ENCODE measurements at regions not wholly inside any gene's neighbourhood (a gene's known extent, or its start where the extent isn't known, plus 50 kb on each side); places are given as distances from the start of the nearest gene placed in this dataset.

- no peak for DNase-seq (ENCODE audit: low spot score)
These were observed 572.9 kb upstream of the ZFP42 start for GRCh38 chr4:187422655-187423054.

- DNase-seq (ENCODE audit: low spot score), result no peak
These were observed 570.9 kb upstream of the ZFP42 start for GRCh38 chr4:187424636-187425035.

DNA sequence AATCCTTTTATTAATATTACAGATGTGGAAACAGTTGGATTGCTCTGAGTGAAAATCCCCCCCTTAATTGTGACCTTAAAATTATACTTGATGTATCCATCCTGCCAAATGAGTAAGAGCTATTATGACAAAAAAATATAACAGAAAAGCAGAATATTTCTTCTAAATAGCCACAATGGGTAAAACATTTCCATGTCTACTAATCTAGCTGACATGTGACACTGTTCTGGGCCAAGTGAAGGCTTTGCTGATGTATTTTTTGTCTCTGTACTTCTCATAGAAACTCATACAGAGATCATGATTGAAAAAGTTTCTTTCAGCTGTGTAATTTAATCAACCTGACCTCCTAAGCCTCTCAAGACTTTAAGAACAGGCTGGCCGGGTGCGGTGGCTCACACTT, 569.1 kb upstream of the ZFP42 start:
- DNase-seq (ENCODE audit: low spot score), result no peak

- no peak for DNase-seq (ENCODE audit: low spot score)
These were observed 563.3 kb upstream of the ZFP42 start for GRCh38 chr4:187432310-187432709.

- no peak for DNase-seq (ENCODE audit: low spot score)
These were observed 562.4 kb upstream of the ZFP42 start for GRCh38 chr4:187433141-187433540.

- no peak for DNase-seq (ENCODE audit: low spot score)
These were observed 559.3 kb upstream of the ZFP42 start for GRCh38 chr4:187436251-187436650.

DNA sequence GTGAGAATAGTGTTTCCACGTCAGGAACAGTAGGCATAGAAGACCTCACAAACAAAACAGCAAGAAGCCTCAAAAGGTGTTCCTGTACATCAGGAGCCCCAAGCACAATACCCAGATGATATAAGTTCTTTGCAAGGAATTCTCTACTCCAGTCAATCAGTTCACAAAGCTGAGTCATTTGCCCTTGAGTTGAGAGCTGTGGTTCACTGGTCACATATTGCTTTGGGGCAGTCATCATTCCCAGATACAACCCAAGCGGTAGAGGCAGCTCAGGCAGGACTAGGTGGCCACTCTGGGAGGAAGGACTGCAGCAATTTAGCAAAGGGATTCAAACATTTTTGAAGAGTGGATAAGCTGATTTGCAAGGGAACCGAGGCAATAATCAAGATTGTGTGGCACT, 551.5 kb upstream of the ZFP42 start:
- DNase-seq (ENCODE audit: low spot score), result no peak

GRCh38 chr4:187449702-187450101, 545.9 kb upstream of the ZFP42 start:
- DNase-seq (ENCODE audit: low spot score), result no peak

GRCh38 chr4:187451776-187452175, 543.8 kb upstream of the ZFP42 start:
- DNase-seq (ENCODE audit: low spot score), result no peak

DNA sequence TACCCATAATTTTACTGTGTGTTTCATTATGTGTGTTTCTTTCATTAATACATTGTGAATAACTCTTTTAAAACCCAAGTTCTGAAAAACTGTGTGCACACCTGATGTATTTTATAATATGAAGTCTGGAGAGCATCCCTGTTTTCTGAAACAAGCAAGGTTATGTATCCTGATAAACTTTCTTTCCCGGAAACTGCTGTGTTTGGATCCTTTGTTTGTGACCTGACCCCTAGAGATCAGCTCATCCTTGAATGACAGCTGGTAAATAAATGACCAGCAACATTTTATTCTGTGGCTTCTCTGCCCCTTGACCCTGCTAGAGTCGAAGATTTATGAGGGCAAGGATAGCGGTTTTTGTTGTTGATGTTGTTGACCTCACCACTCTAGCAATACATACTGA, 535.6 kb upstream of the ZFP42 start:
- no peak for DNase-seq (ENCODE audit: low spot score)

GRCh38 chr4:187464573-187464972, 531.0 kb upstream of the ZFP42 start:
- no peak for DNase-seq (ENCODE audit: low spot score)

DNA sequence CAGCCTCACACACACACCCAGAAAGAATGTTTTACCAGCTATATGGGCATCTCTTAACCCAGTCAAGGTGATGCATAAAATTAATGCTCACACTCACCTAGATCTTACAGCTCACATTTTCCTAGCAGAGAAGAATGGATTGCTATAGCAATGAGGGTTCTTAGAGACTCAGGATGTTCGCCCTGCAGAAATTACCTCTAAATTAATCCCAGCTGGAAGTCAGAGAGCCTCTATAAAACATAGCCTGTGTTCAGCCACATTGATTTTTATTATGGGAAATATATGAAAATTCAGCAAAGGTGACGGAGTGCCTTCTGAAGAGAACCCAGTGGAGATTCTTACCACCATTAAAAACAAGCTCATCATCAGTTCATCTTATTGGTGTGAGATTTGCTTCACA, 528.3 kb upstream of the ZFP42 start:
- DNase-seq (ENCODE audit: low spot score), result no peak

DNA sequence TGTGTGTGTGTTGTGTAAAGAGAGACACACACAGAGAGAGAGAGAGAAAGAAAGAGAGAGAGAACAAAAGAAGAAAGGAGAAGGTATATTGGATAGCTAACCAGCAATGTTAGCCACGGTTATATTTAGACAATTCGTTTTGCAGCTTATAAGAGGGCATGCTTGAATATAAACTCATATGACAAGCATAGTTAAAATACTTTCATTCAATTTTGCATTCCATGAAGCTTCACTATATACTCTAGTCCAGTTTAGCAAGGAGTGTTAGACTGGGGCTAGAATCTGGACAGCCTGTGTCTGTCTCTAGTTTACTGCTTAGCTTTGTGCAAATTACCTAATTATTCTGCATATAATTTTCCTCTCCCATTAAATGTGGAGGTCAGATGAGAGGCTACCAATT, 525.9 kb upstream of the ZFP42 start:
- no peak for DNase-seq (ENCODE audit: low spot score)

GRCh38 chr4:187470061-187470460, 525.5 kb upstream of the ZFP42 start:
- DNase-seq (ENCODE audit: low spot score), result no peak

DNA sequence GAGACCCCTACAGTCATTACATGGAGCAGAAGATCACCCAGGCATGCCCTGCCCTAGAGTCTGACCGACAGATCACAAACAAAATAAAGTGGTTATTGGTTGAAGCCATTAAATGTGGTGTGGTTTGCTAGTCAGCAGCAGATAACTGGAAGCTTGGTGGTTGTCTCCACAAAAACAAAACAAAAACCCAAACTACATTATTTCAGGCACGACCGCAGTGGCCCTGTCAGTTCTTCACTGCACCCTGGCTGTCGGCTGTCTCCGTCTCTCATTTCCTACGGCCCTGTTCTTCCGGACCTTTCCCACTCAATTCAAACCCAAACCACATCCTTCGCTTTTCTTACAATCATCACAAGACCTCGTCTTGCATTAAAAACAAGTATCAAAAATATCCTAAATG, 521.3 kb upstream of the ZFP42 start:
- DNase-seq (ENCODE audit: low spot score), result no peak

DNA sequence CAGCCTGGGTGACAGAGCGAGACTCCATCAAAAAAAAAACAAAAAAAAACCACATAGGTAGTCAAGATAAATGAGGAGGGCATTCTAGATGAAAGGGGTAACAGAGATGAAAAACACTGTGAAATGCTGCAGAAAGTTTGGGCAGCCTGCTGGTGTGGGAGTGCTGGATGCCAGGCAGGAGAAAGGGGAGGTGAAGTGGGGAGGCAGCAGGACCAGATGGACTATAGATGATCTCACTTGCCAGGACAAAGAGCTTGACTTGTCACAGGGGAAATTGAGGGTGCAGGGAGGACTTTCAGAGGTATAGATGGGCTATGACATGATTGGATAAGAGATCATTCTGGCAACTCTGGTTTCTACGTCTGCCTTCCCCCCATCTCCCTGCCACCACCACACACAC, 519.7 kb upstream of the ZFP42 start:
- no peak for DNase-seq (ENCODE audit: low spot score)

- DNase-seq (ENCODE audit: low spot score), result no peak
These were observed 518.3 kb upstream of the ZFP42 start for GRCh38 chr4:187477224-187477623.

DNA sequence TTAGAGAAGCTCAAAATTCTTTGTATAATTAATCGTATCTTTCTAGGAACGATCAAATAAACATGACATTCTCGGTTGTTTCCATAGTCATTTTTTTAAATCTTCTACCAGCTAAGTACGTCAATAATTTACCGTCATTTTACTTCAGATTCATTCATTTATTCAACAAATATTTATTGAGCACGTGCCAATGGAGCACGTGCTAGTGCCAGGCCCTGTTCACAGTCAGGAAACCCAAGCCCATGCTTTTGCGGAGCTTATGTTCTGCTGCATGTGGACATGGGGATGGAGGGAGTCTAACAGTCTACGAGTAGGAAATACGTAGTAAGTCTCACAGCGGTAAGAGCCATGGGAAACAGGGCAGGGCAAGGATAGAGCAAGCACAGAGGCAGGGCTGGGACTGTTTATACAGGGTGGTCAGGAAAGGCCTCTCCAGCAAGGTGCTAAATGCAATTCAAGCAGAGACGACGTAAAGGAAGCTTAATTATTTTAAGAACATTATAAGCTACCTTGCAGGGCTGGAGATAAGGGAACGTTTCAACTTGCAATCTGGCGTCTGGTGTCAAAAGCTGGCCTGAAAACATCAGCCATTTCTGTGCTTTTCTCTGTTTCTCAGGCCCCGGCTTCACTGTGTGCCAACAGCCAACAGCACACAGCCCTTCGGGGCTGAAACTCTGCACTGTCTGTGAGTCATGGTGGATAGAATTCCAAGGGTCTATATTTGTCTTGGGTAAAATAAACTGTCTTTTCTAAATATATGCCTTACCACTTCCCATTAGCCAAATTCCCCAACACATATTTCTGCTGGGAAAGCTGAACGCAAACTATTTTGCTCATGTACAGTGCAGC, 517.1 kb upstream of the ZFP42 start:
- no peak for DNase-seq (ENCODE audit: low spot score)

DNA sequence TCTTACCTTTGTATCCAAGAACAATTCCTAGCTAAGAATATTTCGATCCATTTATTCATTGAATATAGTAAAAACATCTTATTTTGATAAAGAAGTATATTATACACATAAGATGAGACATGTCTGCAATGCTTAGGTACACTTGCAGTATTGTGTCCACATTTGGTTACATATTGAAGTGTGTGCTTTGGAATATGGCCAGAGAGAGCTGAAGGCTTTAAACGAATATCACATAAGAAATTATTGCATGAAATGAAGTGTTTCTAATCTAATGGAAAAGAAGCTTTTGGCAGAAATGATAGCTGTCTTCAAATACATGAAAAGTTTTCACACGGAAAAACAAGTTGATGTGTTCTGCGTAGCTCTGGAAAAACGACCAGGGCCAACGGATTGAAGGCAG, 516.1 kb upstream of the ZFP42 start:
- no peak for DNase-seq (ENCODE audit: low spot score)

GRCh38 chr4:187480146-187481145, 515.1 kb upstream of the ZFP42 start:
- no peak for DNase-seq (ENCODE audit: low spot score)

DNA sequence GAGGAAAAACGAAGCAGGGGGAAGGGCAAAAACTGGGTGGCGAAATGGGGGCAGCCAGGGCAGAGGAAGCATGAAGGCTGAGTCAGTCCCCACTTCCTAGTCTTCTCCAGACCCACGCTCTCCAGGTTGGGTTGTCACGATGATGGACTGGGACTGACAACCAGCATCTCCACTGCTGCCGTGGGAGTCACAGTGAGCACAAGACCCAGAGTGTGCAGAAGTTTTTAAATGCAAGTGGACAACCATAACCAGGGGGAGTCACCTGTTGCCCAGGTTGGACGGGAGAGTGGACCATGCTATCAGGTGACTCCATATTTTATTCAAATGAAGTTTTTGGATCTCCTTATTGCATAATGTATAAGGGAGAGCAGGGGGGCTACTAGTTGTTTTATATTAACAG, 511.4 kb upstream of the ZFP42 start:
- DNase-seq (ENCODE audit: low spot score), result no peak

DNA sequence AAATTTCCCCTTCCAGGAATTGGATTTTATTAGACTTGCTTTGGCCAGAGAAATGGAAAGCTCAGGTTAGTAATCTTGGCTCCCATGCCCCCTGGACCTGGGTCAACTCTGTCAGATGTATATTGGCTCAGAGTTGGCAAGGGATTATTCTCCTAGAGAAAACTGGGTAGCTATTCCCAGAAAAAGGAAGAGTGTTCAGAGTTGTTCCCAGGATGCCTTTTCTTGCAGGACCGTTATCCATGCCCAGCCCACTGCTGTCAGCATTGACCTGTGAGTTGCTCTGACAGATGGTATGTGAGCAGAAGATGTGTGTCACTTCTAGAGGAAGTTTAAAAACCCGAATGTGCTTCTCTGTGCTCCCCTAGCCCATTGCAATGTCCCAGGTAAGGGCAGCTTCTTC, 509.9 kb upstream of the ZFP42 start:
- DNase-seq (ENCODE audit: low spot score), result no peak

- DNase-seq (ENCODE audit: low spot score), result no peak
These were observed 504.3 kb upstream of the ZFP42 start for GRCh38 chr4:187491286-187491685.

All from germinal center (tissue), 1 donor.